Glutamatergic neuron (in vitro differentiated cells): ENCODE measurements at regions not wholly inside any gene's neighbourhood (a gene's known extent, or its start where the extent isn't known, plus 50 kb on each side); places are given as distances from the start of the nearest gene placed in this dataset.
"Not testable (repeated sequence)": the region's sequence is repeated elsewhere in the genome, so short reads cannot be mapped to it uniquely, and the experiment has no call there.

Experiments used
- DNase-seq: peaks from one replicate; pipeline ENCODE4 v3.0.0; 2022
- H3K27ac Mint-ChIP-seq: one replicate; pipeline ENCODE4 v1.8.0; 2020; ENCODE audit warnings: mild to moderate bottlenecking, mixed read lengths, inconsistent platforms; ENCODE audit not compliant: unreplicated experiment
- H3K27me3 Mint-ChIP-seq: one replicate; pipeline ENCODE4 v1.8.0; 2020; ENCODE audit warnings: mild to moderate bottlenecking, moderate library complexity, mixed read lengths, inconsistent platforms; ENCODE audit not compliant: unreplicated experiment
- H3K36me3 Mint-ChIP-seq: one replicate; pipeline ENCODE4 v1.8.0; 2020; ENCODE audit warnings: mild to moderate bottlenecking, mixed read lengths, inconsistent platforms; ENCODE audit not compliant: unreplicated experiment
- H3K4me1 Mint-ChIP-seq: one replicate; pipeline ENCODE4 v1.8.0; 2020; ENCODE audit warnings: mild to moderate bottlenecking, low read depth, mixed read lengths, inconsistent platforms; ENCODE audit not compliant: unreplicated experiment
- H3K4me3 Mint-ChIP-seq: one replicate; pipeline ENCODE4 v1.8.0; 2020; ENCODE audit warnings: mild to moderate bottlenecking, mixed read lengths, inconsistent platforms; ENCODE audit not compliant: unreplicated experiment
- H3K9me3 Mint-ChIP-seq: one replicate; pipeline ENCODE4 v1.8.0; 2020; ENCODE audit warnings: mild to moderate bottlenecking, moderate library complexity, mixed read lengths, inconsistent platforms; ENCODE audit not compliant: unreplicated experiment
- CTCF ChIP-seq: fragments of 200-600 bp; sonication (generic); IDR thresholded peaks from one replicate; pipeline ENCODE4 v1.5.0; 2021; ENCODE audit not compliant: partially characterized antibody, unreplicated experiment

DNA sequence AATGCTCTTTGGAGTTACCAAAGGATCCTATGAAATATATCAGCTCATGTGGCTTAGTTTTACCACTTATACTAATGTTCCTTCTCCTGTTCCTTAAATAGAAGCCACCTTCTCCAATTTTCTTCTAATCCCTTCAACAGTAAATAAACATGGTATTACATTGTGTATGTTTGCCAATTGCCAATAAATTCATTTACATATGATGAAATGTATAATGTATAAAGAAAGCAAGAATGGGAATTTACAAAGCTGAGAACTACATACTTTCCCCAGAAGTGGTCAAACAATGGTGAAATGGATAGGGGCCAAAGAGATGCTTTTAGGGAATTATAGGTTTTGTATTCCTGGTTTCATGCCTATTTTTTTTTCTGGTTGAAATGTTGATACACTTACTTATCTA is 894.2 kb upstream of the CRIM1 start:
- Mint-ChIP-seq H3K27ac (no peak overlapping the region), H3K4me3 (no peak overlapping the region), H3K4me1 (no peaks in the 10 kb centered on the region), H3K27me3 (no peaks in the 10 kb centered on the region), H3K36me3 (no peaks in the 10 kb centered on the region), H3K9me3 (no peaks in the 10 kb centered on the region)
- no peak for DNase-seq
- TF ChIP-seq CTCF = no peak

DNA sequence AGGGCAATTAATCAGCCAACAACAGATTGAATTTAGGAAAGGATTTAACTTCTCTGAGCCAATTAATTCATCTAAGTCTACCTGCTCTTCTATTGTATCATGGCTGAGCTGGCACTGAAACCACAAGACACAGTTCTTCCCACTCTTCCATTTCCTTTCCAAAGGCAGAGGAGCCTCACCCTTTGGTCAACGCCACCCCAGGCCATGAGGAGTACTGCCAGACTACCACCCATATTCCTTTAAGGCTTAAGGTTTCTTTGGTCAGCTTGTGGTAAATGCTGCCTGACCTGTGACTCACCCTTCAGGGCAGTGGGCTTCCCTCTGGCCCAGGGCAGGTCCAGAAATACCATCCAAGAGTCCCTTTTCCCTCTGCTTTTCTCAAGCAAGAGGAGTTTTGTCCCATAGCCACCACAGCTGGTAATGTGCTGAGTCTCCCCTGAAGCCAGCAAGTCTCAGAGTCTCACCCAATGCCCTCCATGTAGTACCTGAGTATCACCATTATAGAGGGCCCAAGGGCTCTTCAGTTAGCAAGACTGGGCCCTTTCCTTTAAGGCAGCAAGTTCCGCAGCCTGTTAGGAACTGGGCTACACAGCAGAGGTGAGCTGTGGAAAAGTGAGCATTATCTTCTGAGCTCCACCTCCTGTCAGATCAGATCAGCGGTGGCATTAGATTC is 900.5 kb upstream of the CRIM1 start:
- DNase-seq = peak; percentile 28
- no peak overlapping the region for H3K27ac Mint-ChIP-seq
- no peaks in the 10 kb centered on the region for H3K27me3 Mint-ChIP-seq
- no peaks in the 10 kb centered on the region for H3K36me3 Mint-ChIP-seq
- H3K4me3 Mint-ChIP-seq = no peak overlapping the region
- H3K9me3 Mint-ChIP-seq = peaks cover 1% of the 10 kb centered on the region
- no peaks in the 10 kb centered on the region for H3K4me1 Mint-ChIP-seq
- TF ChIP-seq CTCF = peak; percentile 35

DNA sequence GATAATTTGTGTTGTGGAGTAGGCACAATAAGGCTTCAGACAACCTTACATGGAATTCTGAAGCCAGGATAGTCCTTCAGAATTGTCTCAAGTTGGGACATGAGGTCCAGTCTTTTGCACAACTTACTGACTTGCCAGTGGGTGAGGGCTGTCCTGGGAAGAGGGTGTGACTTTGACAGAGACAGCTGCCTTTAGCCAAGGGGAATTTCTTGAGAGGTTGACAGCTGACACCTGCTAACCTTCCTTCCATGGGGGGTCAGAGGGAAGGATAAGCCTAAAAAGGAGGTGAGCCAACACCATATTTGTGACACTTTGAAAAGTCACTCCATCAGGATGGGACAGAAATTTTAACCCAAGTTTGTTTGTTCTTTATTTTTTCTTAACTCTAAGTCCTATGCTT is 907.8 kb upstream of the CRIM1 start:
- no peak overlapping the region for H3K4me3 Mint-ChIP-seq
- H3K9me3 Mint-ChIP-seq = no peaks in the 10 kb centered on the region
- peaks cover 4% of the 10 kb centered on the region for H3K4me1 Mint-ChIP-seq
- no peak for DNase-seq
- no peak for TF ChIP-seq CTCF
- H3K27ac Mint-ChIP-seq = no peak overlapping the region
- no peaks in the 10 kb centered on the region for H3K36me3 Mint-ChIP-seq
- H3K27me3 Mint-ChIP-seq = no peaks in the 10 kb centered on the region

DNA sequence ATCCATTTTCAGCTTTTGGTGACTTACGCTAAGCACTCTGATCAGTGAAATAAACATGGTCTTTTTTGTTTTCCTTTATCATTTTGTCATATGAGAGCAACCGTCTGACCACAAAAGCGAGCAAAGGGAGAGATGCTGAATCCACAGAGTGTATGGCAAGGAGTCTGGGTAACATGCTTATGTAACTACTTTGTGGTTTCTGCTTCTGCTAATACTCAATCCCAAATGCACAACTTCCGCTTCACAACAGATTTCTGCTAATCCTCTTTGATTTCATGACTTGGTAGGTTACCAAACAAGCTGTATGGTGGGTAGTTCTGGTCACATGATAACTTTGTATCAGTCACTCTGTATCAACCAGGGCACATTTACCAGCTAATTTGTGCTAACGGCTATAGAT is 908.4 kb upstream of the CRIM1 start:
- Mint-ChIP-seq H3K27me3 (no peaks in the 10 kb centered on the region), H3K4me1 (peaks cover 4% of the 10 kb centered on the region), H3K27ac (no peak overlapping the region), H3K9me3 (no peaks in the 10 kb centered on the region), H3K4me3 (no peak overlapping the region), H3K36me3 (no peaks in the 10 kb centered on the region)
- no peak for DNase-seq
- no peak for TF ChIP-seq CTCF

- H3K27me3 Mint-ChIP-seq = no peaks in the 10 kb centered on the region
Measured at GRCh38 chr2:35443087-35443486, 912.5 kb upstream of the CRIM1 start.

GRCh38 chr2:35441575-35441974 is 914.0 kb upstream of the CRIM1 start:
- H3K4me1 Mint-ChIP-seq, H3K27me3 Mint-ChIP-seq, H3K9me3 Mint-ChIP-seq: not testable (repeated sequence)

More at GRCh38 chr2:35443087-35443486, 912.5 kb upstream of the CRIM1 start:
- no peak for TF ChIP-seq CTCF
- H3K4me1 Mint-ChIP-seq = peaks cover 3% of the 10 kb centered on the region
- DNase-seq = no peak
- no peak overlapping the region for H3K27ac Mint-ChIP-seq
- H3K9me3 Mint-ChIP-seq = no peaks in the 10 kb centered on the region
- no peak overlapping the region for H3K4me3 Mint-ChIP-seq
- no peaks in the 10 kb centered on the region for H3K36me3 Mint-ChIP-seq

GRCh38 chr2:35440308-35440707 is 915.3 kb upstream of the CRIM1 start:
- H3K36me3 Mint-ChIP-seq, DNase-seq, H3K4me3 Mint-ChIP-seq: not testable (repeated sequence)

More at GRCh38 chr2:35441575-35441974, 914.0 kb upstream of the CRIM1 start:
- not testable (repeated sequence) for H3K36me3 Mint-ChIP-seq, H3K4me3 Mint-ChIP-seq, H3K27ac Mint-ChIP-seq, DNase-seq

DNA sequence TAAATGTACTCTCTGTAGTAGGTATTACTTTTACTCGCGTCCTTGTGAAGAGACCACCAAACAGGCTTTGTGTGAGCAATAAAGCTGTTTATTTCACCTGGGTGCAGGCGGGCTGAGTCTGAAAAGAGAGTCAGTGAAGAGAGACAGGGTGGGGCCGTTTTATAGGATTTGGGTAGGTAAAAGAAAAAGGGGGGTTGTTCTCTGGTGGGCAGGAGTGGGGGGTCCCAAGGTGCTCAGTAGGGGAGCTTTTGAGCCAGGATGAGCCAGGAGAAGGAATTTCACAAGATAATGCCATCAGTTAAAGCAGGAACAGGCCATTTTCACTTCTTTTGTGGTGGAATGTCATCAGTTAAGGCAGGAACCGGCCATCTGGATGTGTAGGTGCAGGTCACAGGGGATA is 918.7 kb upstream of the CRIM1 start:
- not testable (repeated sequence) for H3K27ac Mint-ChIP-seq, H3K36me3 Mint-ChIP-seq, H3K27me3 Mint-ChIP-seq, DNase-seq, H3K9me3 Mint-ChIP-seq, H3K4me3 Mint-ChIP-seq, H3K4me1 Mint-ChIP-seq

More at GRCh38 chr2:35440308-35440707, 915.3 kb upstream of the CRIM1 start:
- H3K9me3 Mint-ChIP-seq, H3K4me1 Mint-ChIP-seq, H3K27ac Mint-ChIP-seq, H3K27me3 Mint-ChIP-seq: not testable (repeated sequence)
